ENCODE measurements at regions not wholly inside any gene's neighbourhood (a gene's known extent, or its start where the extent isn't known, plus 50 kb on each side); places are given as distances from the start of the nearest gene placed in this dataset.
"Not testable (repeated sequence)": the region's sequence is repeated elsewhere in the genome, so short reads cannot be mapped to it uniquely, and the experiment has no call there.

GRCh38 chr1:30524840-30525617 is 198.4 kb downstream of the MATN1 start:
- no peak for DNase-seq (ENCODE audit: low read depth)
- TF ChIP-seq CTCF (IDR thresholded peaks at IDR 0.05; ENCODE audit: low read length, missing control alignments), result no peak
- no peak overlapping the region for H3K4me3 ChIP-seq (replicated peaks; ENCODE audit: low read depth, low read length)

GRCh38 chr1:30524025-30524555 is 199.3 kb downstream of the MATN1 start:
- DNase-seq (ENCODE audit: low read depth); H3K4me3 ChIP-seq (replicated peaks; ENCODE audit: low read depth, low read length): not testable (repeated sequence)

- peak; percentile 8 for DNase-seq (ENCODE audit: low read depth)
- H3K4me3 ChIP-seq (replicated peaks; ENCODE audit: low read depth, low read length), result no peak overlapping the region
- no peak for TF ChIP-seq CTCF (IDR thresholded peaks at IDR 0.05; ENCODE audit: low read length, missing control alignments)
Observed at GRCh38 chr1:30523055-30524020, 200.0 kb downstream of the MATN1 start.

- H3K4me3 ChIP-seq (replicated peaks; ENCODE audit: low read depth, low read length), result no peak overlapping the region
- DNase-seq (ENCODE audit: low read depth), result peak; percentile 42
- no peak for TF ChIP-seq CTCF (IDR thresholded peaks at IDR 0.05; ENCODE audit: low read length, missing control alignments)
Observed at GRCh38 chr1:30522031-30523004, 201.1 kb downstream of the MATN1 start.

- no peak overlapping the region for H3K4me3 ChIP-seq (replicated peaks; ENCODE audit: low read depth, low read length)
- TF ChIP-seq CTCF (IDR thresholded peaks at IDR 0.05; ENCODE audit: low read length, missing control alignments), result no peak
- no peak for DNase-seq (ENCODE audit: low read depth)
Observed at GRCh38 chr1:30521261-30521865, 202.0 kb downstream of the MATN1 start.

GRCh38 chr1:30520476-30520875 is 202.9 kb downstream of the MATN1 start:
- DNase-seq (ENCODE audit: low read depth), result no peak
- H3K4me3 ChIP-seq (replicated peaks; ENCODE audit: low read depth, low read length), result no peak overlapping the region
- TF ChIP-seq CTCF (IDR thresholded peaks at IDR 0.05; ENCODE audit: low read length, missing control alignments), result no peak

All from fibroblast of pulmonary artery (primary cell).